Keratinocyte (primary cell): ENCODE measurements at regions not wholly inside any gene's neighbourhood (a gene's known extent, or its start where the extent isn't known, plus 50 kb on each side); places are given as distances from the start of the nearest gene placed in this dataset.

Experiments used
- DNase-seq: peaks from one replicate; pipeline ENCODE4 v3.0.0-alpha.2; 2011; ENCODE audit warnings: low read depth, missing footprints, low spot score
- FAIRE-seq: peaks from 2 replicates; lab custom pipeline; 2011; peaks lifted over from hg19 to GRCh38; lab: Jason Lieb, UNC
- H2AFZ ChIP-seq: 2 replicates; pipeline ENCODE4 v1.6.0; 2012; ENCODE audit warnings: low read length, control low read depth, inconsistent platforms; ENCODE audit not compliant: control insufficient read depth
- H3K27ac ChIP-seq: 2 replicates; pipeline ENCODE4 v1.5.1; 2011; ENCODE audit warnings: low read length; ENCODE audit not compliant: control insufficient read depth, insufficient read depth
- H3K27me3 ChIP-seq: 3 replicates; pipeline ENCODE4 v1.6.0; 2011; ENCODE audit warnings: low read length; ENCODE audit not compliant: control insufficient read depth, insufficient read depth; ENCODE audit errors: extremely low read depth
- H3K36me3 ChIP-seq, 2 experiments: 2 replicates in 1 of 2; 3 replicates in 1 of 2; pipeline ENCODE4 v1.5.1; 2011; ENCODE audit warnings: low read length in 2 of 2, mild to moderate bottlenecking in 1 of 2; ENCODE audit not compliant: control insufficient read depth in 2 of 2, insufficient read depth in 2 of 2; ENCODE audit errors: extremely low read depth in 1 of 2
- H3K4me1 ChIP-seq: 3 replicates; pipeline ENCODE4 v1.5.1; 2011; ENCODE audit warnings: low read length; ENCODE audit not compliant: control insufficient read depth, insufficient read depth; ENCODE audit errors: extremely low read depth
- H3K4me2 ChIP-seq: 3 replicates; pipeline ENCODE4 v1.6.0; 2011; ENCODE audit warnings: low read depth, low read length; ENCODE audit not compliant: control insufficient read depth, insufficient read depth; ENCODE audit errors: extremely low read depth
- H3K4me3 ChIP-seq, 3 experiments: fragments of 200-600 bp in 1 of 3; sonication (generic) in 1 of 3; 2 replicates in 2 of 3; 3 replicates in 1 of 3; pipeline ENCODE4 v1.5.1; 2011 to 2016; ENCODE audit warnings: low read length in 3 of 3, mild to moderate bottlenecking in 3 of 3, control low read depth in 2 of 3, inconsistent platforms in 1 of 3, low read depth in 1 of 3, mixed read lengths in 1 of 3, mixed run types in 1 of 3, moderate library complexity in 1 of 3; ENCODE audit not compliant: control insufficient read depth in 2 of 3, insufficient read depth in 2 of 3; ENCODE audit errors: extremely low read depth in 1 of 3
- H3K79me2 ChIP-seq: 2 replicates; pipeline ENCODE4 v1.6.0; 2012; ENCODE audit warnings: low read length; ENCODE audit not compliant: control insufficient read depth, insufficient read depth
- H3K9ac ChIP-seq: 3 replicates; pipeline ENCODE4 v1.6.0; 2011; ENCODE audit warnings: low read length; ENCODE audit not compliant: control insufficient read depth, insufficient read depth; ENCODE audit errors: extremely low read depth
- H3K9me1 ChIP-seq: 3 replicates; pipeline ENCODE4 v1.6.0; 2011; ENCODE audit warnings: low read length; ENCODE audit not compliant: control insufficient read depth, insufficient read depth; ENCODE audit errors: extremely low read depth
- H3K9me3 ChIP-seq: 2 replicates; pipeline ENCODE4 v1.5.1; 2012; ENCODE audit warnings: low read depth, low read length; ENCODE audit not compliant: control insufficient read depth
- H4K20me1 ChIP-seq: 3 replicates; pipeline ENCODE4 v1.6.0; 2011; ENCODE audit warnings: low read length; ENCODE audit not compliant: control insufficient read depth, insufficient read depth; ENCODE audit errors: extremely low read depth
- EZH2 ChIP-seq: IDR thresholded peaks from one replicate; pipeline ENCODE4 v1.6.1; 2012; ENCODE audit warnings: inconsistent platforms, mild to moderate bottlenecking, low read length, moderate library complexity
- dilution Hi-C: fragments of 300-500 bp; cut with MboI; formaldehyde crosslinking; loops from one replicate; pipeline ENCODE4 v1.7.0; 2020; ENCODE audit warnings: low sequenced_read_pairs; ENCODE audit not compliant: extremely low pct_ligation_motif_present
- TF ChIP-seq, protein P1 (sequence below), 3 experiments: IDR thresholded peaks in 1 of 3; conservative IDR thresholded peaks in 1 of 3; optimal IDR thresholded peaks in 1 of 3; 2 replicates in 2 of 3; 3 replicates in 1 of 3; pipeline versions ENCODE3 to v1.5.1; 2011; ENCODE audit warnings: low read length in 3 of 3, mild to moderate bottlenecking in 3 of 3, moderate library complexity in 2 of 3, control low read depth in 1 of 3, inconsistent platforms in 1 of 3; ENCODE audit not compliant: insufficient read depth in 2 of 3; ENCODE audit errors: extremely low read depth in 1 of 3

DNA sequence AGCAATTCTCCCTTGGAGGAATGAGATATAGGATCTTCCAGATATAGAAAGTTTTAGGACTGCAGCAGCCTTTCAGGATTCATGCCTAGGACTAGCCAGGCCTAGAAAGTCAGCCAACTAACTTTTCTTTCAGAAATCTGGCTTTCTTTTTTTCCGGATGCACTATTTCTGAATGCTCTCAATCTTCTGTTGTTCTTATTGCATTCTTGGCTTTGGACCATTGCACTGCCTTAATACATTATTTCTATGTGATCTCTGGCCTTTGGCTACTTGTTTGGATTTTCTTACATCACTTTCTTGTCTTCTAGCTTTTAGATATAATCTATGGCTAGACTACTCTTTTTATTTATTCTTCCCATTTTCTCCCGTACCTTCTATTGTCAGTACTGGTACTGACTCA lies 813.1 kb upstream of the HTR2C start:
- H3K27ac ChIP-seq: no peak overlapping the region
- H3K36me3 ChIP-seq: no peaks in the 10 kb centered on the region
- no peak overlapping the region for H3K4me3 ChIP-seq
- H3K9ac ChIP-seq: no peak overlapping the region
- no peaks in the 10 kb centered on the region for H3K79me2 ChIP-seq
- H3K4me1 ChIP-seq: no peaks in the 10 kb centered on the region
- no peaks in the 10 kb centered on the region for H3K9me1 ChIP-seq
- no peaks in the 10 kb centered on the region for H3K9me3 ChIP-seq
- no peak for FAIRE-seq
- dilution Hi-C loops: no loop called here
- H3K27me3 ChIP-seq: no peaks in the 10 kb centered on the region
- H3K4me2 ChIP-seq: no peak overlapping the region
- no peak for TF ChIP-seq EZH2
- TF ChIP-seq, protein P1, sequence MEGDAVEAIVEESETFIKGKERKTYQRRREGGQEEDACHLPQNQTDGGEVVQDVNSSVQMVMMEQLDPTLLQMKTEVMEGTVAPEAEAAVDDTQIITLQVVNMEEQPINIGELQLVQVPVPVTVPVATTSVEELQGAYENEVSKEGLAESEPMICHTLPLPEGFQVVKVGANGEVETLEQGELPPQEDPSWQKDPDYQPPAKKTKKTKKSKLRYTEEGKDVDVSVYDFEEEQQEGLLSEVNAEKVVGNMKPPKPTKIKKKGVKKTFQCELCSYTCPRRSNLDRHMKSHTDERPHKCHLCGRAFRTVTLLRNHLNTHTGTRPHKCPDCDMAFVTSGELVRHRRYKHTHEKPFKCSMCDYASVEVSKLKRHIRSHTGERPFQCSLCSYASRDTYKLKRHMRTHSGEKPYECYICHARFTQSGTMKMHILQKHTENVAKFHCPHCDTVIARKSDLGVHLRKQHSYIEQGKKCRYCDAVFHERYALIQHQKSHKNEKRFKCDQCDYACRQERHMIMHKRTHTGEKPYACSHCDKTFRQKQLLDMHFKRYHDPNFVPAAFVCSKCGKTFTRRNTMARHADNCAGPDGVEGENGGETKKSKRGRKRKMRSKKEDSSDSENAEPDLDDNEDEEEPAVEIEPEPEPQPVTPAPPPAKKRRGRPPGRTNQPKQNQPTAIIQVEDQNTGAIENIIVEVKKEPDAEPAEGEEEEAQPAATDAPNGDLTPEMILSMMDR (optimal IDR thresholded peaks at IDR 0.05 in 1 of 3, IDR thresholded peaks at IDR 0.05 in 1 of 3, conservative IDR thresholded peaks at IDR 0.05 in 1 of 3; ENCODE audit: extremely low read depth in 1 of 3, insufficient read depth in 2 of 3, low read length in 3 of 3): no peak
- H4K20me1 ChIP-seq: peaks cover 2% of the 10 kb centered on the region
- H2AFZ ChIP-seq: no peak overlapping the region
- no peak for DNase-seq

DNA sequence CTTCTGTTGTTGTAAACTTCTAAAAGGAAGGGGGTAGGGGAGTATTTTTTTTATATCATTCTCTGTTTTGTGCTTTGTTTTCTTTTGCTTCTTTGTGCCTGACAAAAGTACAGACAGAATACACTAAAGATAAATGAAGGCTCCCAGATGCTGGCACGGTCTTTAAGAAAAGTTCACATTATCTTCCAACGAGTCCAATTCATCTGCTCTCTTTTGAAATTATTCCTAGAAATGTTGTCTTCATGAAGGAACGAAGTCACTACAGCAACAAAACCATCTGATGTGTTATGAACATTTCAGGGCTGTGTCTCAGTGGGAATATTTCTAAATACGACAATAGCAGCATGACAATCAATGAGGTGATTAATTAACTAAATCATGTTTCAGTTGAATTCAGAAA lies 813.8 kb upstream of the HTR2C start:
- Histone ChIP-seq H3K79me2 (no peaks in the 10 kb centered on the region), H3K9me3 (no peaks in the 10 kb centered on the region), H3K36me3 (no peaks in the 10 kb centered on the region), H3K9ac (no peak overlapping the region), H3K4me2 (no peak overlapping the region), H3K27me3 (no peaks in the 10 kb centered on the region), H2AFZ (no peak overlapping the region), H3K4me3 (no peak overlapping the region), H3K9me1 (no peaks in the 10 kb centered on the region), H3K4me1 (no peaks in the 10 kb centered on the region), H4K20me1 (peaks cover 2% of the 10 kb centered on the region), H3K27ac (no peak overlapping the region)
- dilution Hi-C loops: no loop called here
- TF ChIP-seq EZH2: no peak
- TF ChIP-seq, protein P1 (optimal IDR thresholded peaks at IDR 0.05 in 1 of 3, IDR thresholded peaks at IDR 0.05 in 1 of 3, conservative IDR thresholded peaks at IDR 0.05 in 1 of 3; ENCODE audit: extremely low read depth in 1 of 3, insufficient read depth in 2 of 3, low read length in 3 of 3): no peak
- DNase-seq (no peak), FAIRE-seq (no peak)
